ENCODE measurements at regions not wholly inside any gene's neighbourhood (a gene's known extent, or its start where the extent isn't known, plus 50 kb on each side); places are given as distances from the start of the nearest gene placed in this dataset.

- DNase-seq, result no peak
Measured at GRCh38 chr15:77731067-77731466, 98.4 kb upstream of the LINGO1 start.

- DNase-seq, result no peak
Measured at GRCh38 chr15:77727635-77728304, 95.1 kb upstream of the LINGO1 start.

GRCh38 chr15:77724715-77725114 lies 92.0 kb upstream of the LINGO1 start:
- DNase-seq, result no peak

GRCh38 chr15:77723756-77724155 lies 91.0 kb upstream of the LINGO1 start:
- no peak for DNase-seq

GRCh38 chr15:77722759-77723460 lies 90.2 kb upstream of the LINGO1 start:
- no peak for DNase-seq

GRCh38 chr15:77721963-77722362 lies 89.3 kb upstream of the LINGO1 start:
- no peak for DNase-seq

GRCh38 chr15:77720655-77721054 lies 87.9 kb upstream of the LINGO1 start:
- no peak for DNase-seq

GRCh38 chr15:77720173-77720572 lies 87.5 kb upstream of the LINGO1 start:
- DNase-seq, result no peak

GRCh38 chr15:77719450-77719849 lies 86.7 kb upstream of the LINGO1 start:
- no peak for DNase-seq

GRCh38 chr15:77717333-77717990 lies 84.8 kb upstream of the LINGO1 start:
- no peak for DNase-seq

GRCh38 chr15:77716632-77717332 lies 84.1 kb upstream of the LINGO1 start:
- no peak for DNase-seq

- no peak for DNase-seq
Measured at GRCh38 chr15:77715860-77716259, 83.1 kb upstream of the LINGO1 start.

GRCh38 chr15:77715051-77715450 lies 82.3 kb upstream of the LINGO1 start:
- DNase-seq, result no peak

GRCh38 chr15:77714555-77714954 lies 81.8 kb upstream of the LINGO1 start:
- no peak for DNase-seq

- DNase-seq, result no peak
Measured at GRCh38 chr15:77714023-77714422, 81.3 kb upstream of the LINGO1 start.

GRCh38 chr15:77713281-77713680 lies 80.6 kb upstream of the LINGO1 start:
- no peak for DNase-seq

GRCh38 chr15:77712438-77712837 lies 79.7 kb upstream of the LINGO1 start:
- no peak for DNase-seq

- DNase-seq, result no peak
Measured at GRCh38 chr15:77710637-77711036, 77.9 kb upstream of the LINGO1 start.

- no peak for DNase-seq
Measured at GRCh38 chr15:77710206-77710605, 77.5 kb upstream of the LINGO1 start.

GRCh38 chr15:77709135-77709886 lies 76.6 kb upstream of the LINGO1 start:
- no peak for DNase-seq

- DNase-seq, result no peak
Measured at GRCh38 chr15:77706482-77707244, 74.0 kb upstream of the LINGO1 start.
